ENCODE measurements at regions not wholly inside any gene's neighbourhood (a gene's known extent, or its start where the extent isn't known, plus 50 kb on each side); places are given as distances from the start of the nearest gene placed in this dataset.

DNA sequence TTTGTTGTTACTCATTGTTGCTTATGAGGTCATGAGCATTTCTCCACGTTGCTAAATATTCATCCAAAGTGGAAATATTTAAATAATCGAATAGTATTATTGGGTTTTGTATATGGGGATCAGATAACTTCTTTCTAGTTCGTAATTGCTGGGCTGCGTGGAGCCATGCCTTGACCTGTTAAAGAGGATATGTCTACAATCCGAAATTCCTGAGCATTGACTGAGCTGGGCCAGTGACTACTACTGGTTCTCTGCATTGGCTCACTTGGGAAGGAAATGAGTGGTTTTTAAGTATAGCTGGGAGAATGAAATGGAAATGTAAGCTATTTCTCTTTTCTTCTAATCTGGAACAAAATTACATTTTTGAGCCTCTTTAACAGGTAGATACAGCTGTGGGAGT is 163.2 kb downstream of the RPL10L start:
- no peaks in the 10 kb centered on the region for H3K4me1 ChIP-seq
- no peak overlapping the region for H3K4me3 ChIP-seq
- no peak for DNase-seq
- no peaks in the 10 kb centered on the region for H3K9me3 ChIP-seq
- 91 to 92% methylated on average over 5 of the region's 5 CpGs for WGBS, 2 donors
- intact Hi-C loops (cut with DNase I), result no loop called here
- no peaks in the 10 kb centered on the region for H3K27me3 ChIP-seq
- no peak overlapping the region for H3K27ac ChIP-seq
- no peaks in the 10 kb centered on the region for H3K36me3 ChIP-seq
- TF ChIP-seq POLR2AphosphoS5 (IDR thresholded peaks at IDR 0.05) (no peak), POLR2A (IDR thresholded peaks at IDR 0.05) (no peak), EP300 (IDR thresholded peaks at IDR 0.05) (no peak)
- TF ChIP-seq, protein P1, sequence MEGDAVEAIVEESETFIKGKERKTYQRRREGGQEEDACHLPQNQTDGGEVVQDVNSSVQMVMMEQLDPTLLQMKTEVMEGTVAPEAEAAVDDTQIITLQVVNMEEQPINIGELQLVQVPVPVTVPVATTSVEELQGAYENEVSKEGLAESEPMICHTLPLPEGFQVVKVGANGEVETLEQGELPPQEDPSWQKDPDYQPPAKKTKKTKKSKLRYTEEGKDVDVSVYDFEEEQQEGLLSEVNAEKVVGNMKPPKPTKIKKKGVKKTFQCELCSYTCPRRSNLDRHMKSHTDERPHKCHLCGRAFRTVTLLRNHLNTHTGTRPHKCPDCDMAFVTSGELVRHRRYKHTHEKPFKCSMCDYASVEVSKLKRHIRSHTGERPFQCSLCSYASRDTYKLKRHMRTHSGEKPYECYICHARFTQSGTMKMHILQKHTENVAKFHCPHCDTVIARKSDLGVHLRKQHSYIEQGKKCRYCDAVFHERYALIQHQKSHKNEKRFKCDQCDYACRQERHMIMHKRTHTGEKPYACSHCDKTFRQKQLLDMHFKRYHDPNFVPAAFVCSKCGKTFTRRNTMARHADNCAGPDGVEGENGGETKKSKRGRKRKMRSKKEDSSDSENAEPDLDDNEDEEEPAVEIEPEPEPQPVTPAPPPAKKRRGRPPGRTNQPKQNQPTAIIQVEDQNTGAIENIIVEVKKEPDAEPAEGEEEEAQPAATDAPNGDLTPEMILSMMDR (IDR thresholded peaks at IDR 0.05), result no peak

DNA sequence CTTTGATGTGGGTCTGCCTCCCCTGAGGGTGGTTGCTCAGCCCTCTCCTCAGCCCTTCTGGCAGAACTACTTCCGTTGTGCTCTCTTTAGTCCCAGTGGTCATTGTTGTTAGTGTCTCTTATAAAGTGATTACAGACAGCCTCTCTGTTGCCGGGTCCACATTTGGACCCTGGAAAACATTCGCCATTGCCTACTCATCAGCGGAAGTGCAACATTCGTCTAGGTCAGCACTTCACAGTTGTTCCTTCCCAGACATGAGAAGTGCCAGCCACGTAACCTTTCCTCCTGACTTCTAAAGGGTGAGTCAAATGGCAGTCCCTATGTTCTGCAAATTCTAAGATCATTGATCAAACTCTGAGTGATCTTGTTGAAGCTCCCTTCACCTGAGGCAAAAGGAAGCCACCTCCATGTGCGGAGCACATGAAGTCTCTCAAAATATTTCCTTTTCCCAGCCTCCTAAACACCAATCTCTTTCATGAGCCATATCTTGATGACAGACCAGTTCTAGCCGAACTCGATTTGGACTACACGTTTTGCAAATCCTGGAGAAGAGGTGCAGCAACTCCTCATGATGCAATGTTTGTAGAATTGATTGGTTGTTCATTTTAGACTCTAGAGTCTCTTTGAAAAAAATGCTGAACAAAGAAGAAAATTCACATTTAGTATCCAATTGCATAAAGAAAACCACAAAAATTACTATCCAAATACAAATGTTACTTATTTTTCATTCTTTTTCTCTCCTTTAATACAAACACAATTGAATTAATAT is 163.8 kb downstream of the RPL10L start:
- no peak for DNase-seq
- no peak for TF ChIP-seq EP300 (IDR thresholded peaks at IDR 0.05)
- TF ChIP-seq, protein P1 (IDR thresholded peaks at IDR 0.05), result no peak
- no peak for TF ChIP-seq POLR2AphosphoS5 (IDR thresholded peaks at IDR 0.05)
- no peak for TF ChIP-seq POLR2A (IDR thresholded peaks at IDR 0.05)
- Histone ChIP-seq H3K27me3 (no peaks in the 10 kb centered on the region), H3K36me3 (no peaks in the 10 kb centered on the region), H3K27ac (no peak overlapping the region), H3K9me3 (no peaks in the 10 kb centered on the region), H3K4me3 (no peak overlapping the region), H3K4me1 (no peaks in the 10 kb centered on the region)
- intact Hi-C loops (cut with DNase I), result no loop called here
- WGBS, 2 donors, result 87 to 94% methylated on average over 10 of the region's 10 CpGs

DNA sequence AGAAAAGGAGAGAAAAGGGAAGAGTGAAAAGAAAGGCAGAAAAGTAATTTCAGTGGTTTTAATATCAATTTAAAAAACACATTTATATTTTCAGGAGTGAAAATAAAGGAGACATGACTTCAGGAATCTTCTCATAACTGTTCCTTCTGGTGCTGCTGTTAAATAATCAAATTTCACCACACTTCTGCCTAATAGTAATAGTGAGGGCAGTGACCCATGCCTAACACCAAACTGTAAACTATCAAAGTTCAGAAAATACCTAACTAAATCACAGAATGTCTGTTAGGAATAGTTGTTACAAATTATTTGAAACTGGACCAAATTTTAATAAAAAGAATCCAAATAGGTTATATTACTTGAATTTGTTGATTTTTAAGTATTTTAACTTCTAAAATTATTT is 169.4 kb downstream of the RPL10L start:
- TF ChIP-seq POLR2AphosphoS5 (IDR thresholded peaks at IDR 0.05) (no peak), POLR2A (IDR thresholded peaks at IDR 0.05) (no peak), EP300 (IDR thresholded peaks at IDR 0.05) (no peak)
- TF ChIP-seq, protein P1 (IDR thresholded peaks at IDR 0.05), result no peak
- intact Hi-C loops (cut with DNase I), result no loop called here
- Histone ChIP-seq H3K9me3 (no peaks in the 10 kb centered on the region), H3K4me3 (no peak overlapping the region), H3K36me3 (no peaks in the 10 kb centered on the region), H3K27ac (no peak overlapping the region), H3K27me3 (no peaks in the 10 kb centered on the region), H3K4me1 (no peaks in the 10 kb centered on the region)
- no peak for DNase-seq

DNA sequence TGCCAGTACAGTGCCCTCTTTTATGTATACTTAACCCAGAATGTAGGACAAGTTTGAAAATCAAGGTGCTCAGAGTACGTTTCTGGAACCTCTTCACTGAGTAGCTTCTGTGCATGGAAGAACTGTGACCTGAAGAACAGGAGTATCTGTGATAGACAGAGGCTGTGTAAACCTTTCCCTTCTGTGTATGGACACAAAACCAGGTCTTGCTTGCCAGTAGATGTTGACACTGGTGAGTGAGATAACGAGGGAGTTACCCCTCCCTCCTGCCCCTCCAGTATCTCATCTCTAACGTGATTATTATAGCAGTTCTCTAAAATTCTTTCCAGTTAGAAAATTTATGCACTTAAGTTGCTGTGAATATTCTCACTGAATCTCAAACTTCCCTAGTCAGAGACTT is 170.8 kb downstream of the RPL10L start:
- Histone ChIP-seq H3K9me3 (no peaks in the 10 kb centered on the region), H3K27me3 (no peaks in the 10 kb centered on the region), H3K4me3 (no peak overlapping the region), H3K36me3 (no peaks in the 10 kb centered on the region), H3K27ac (no peak overlapping the region), H3K4me1 (no peaks in the 10 kb centered on the region)
- no peak for TF ChIP-seq POLR2A (IDR thresholded peaks at IDR 0.05)
- DNase-seq, result no peak
- intact Hi-C loops (cut with DNase I), result no loop called here
- WGBS, 2 donors, result 12 to 38% methylated on average over 3 of the region's 3 CpGs

DNA sequence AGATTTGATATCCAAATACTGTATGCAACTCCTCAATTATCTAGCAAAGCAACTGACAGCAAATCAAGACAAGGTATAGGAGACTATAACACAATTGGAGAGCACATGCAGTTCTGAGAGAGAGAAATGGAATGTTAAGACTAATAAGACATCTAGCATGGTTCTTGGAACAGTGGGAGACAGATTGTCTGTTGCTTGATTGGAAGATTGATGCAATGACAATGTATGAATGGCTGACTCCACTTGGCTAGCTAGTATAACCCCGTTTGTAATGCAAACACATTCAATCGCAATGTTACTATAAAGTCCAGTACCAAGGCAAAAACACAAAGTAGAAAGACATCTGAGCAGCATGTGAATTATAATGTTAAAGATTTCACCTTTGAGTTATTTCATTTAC is 179.3 kb downstream of the RPL10L start:
- Histone ChIP-seq H3K36me3 (no peaks in the 10 kb centered on the region), H3K9me3 (no peaks in the 10 kb centered on the region), H3K4me1 (no peaks in the 10 kb centered on the region), H3K27me3 (no peaks in the 10 kb centered on the region), H3K4me3 (no peak overlapping the region), H3K27ac (no peak overlapping the region)
- intact Hi-C loops (cut with DNase I), result no loop called here
- no peak for TF ChIP-seq POLR2A (IDR thresholded peaks at IDR 0.05)
- no peak for TF ChIP-seq POLR2AphosphoS5 (IDR thresholded peaks at IDR 0.05)
- TF ChIP-seq EP300 (IDR thresholded peaks at IDR 0.05), result no peak
- TF ChIP-seq, protein P1 (IDR thresholded peaks at IDR 0.05), result no peak
- no peak for DNase-seq
- 69 to 79% methylated on average over 2 of the region's 2 CpGs for WGBS, 2 donors

All from sigmoid colon (tissue), 6 donors.